H9 (cell line): ENCODE measurements at regions not wholly inside any gene's neighbourhood (a gene's known extent, or its start where the extent isn't known, plus 50 kb on each side); places are given as distances from the start of the nearest gene placed in this dataset.

Source experiments
- DNase-seq: peaks from one replicate; pipeline ENCODE4 v3.0.0-alpha.2; 2017
- H2AFZ ChIP-seq: one replicate; pipeline ENCODE4 v1.6.1; 2013; ENCODE audit warnings: mild to moderate bottlenecking, low read length, control low read depth, moderate library complexity
- H2AK5ac ChIP-seq: 2 replicates; pipeline ENCODE4 v1.6.1; 2013; ENCODE audit warnings: low read length, control low read depth, mixed read lengths; ENCODE audit not compliant: insufficient read length
- H2BK120ac ChIP-seq: one replicate; pipeline ENCODE4 v1.6.1; 2013; ENCODE audit warnings: low read depth, mild to moderate bottlenecking, low read length, control low read depth, inconsistent platforms; ENCODE audit not compliant: poor library complexity, severe bottlenecking
- H2BK12ac ChIP-seq: 2 replicates; pipeline ENCODE4 v1.6.1; 2013; ENCODE audit warnings: low read length, control low read depth, mixed read lengths, low read depth; ENCODE audit not compliant: insufficient read length
- H2BK15ac ChIP-seq: 2 replicates; pipeline ENCODE4 v1.6.1; 2013; ENCODE audit warnings: low read depth, low read length, control low read depth
- H2BK20ac ChIP-seq: one replicate; pipeline ENCODE4 v1.6.1; 2013; ENCODE audit warnings: low read depth, mild to moderate bottlenecking, low read length, control low read depth, inconsistent platforms; ENCODE audit not compliant: poor library complexity, severe bottlenecking
- H2BK5ac ChIP-seq: 2 replicates; pipeline ENCODE4 v1.6.1; 2013; ENCODE audit warnings: low read length, control low read depth, mixed read lengths; ENCODE audit not compliant: insufficient read length
- H3K14ac ChIP-seq: 2 replicates; pipeline ENCODE4 v1.6.1; 2013; ENCODE audit warnings: low read length, control low read depth; ENCODE audit not compliant: insufficient read depth
- H3K18ac ChIP-seq: 2 replicates; pipeline ENCODE4 v1.6.1; 2013; ENCODE audit warnings: low read depth, mild to moderate bottlenecking, mixed read lengths, low read length, control low read depth; ENCODE audit not compliant: insufficient read length
- H3K23ac ChIP-seq: 2 replicates; pipeline ENCODE4 v1.6.1; 2013; ENCODE audit warnings: low read length, control low read depth, mixed read lengths, low read depth; ENCODE audit not compliant: insufficient read length
- H3K23me2 ChIP-seq: 2 replicates; pipeline ENCODE4 v1.6.1; 2013; ENCODE audit warnings: low read depth, mild to moderate bottlenecking, mixed read lengths, low read length, control low read depth; ENCODE audit not compliant: insufficient read length, poor library complexity, severe bottlenecking
- H3K27ac ChIP-seq: 2 replicates; pipeline ENCODE4 v1.5.1; 2013; ENCODE audit warnings: low read length, control low read depth, mixed read lengths, low read depth; ENCODE audit not compliant: insufficient read length
- H3K27me3 ChIP-seq: 2 replicates; pipeline ENCODE4 v1.6.1; 2013; ENCODE audit warnings: low read length, control low read depth, inconsistent platforms; ENCODE audit not compliant: insufficient read depth
- H3K4ac ChIP-seq: 2 replicates; pipeline ENCODE4 v1.6.1; 2013; ENCODE audit warnings: low read depth, mild to moderate bottlenecking, control low read depth, inconsistent platforms, low read length, moderate library complexity
- H3K4me1 ChIP-seq: 2 replicates; pipeline ENCODE4 v1.6.1; 2013; ENCODE audit warnings: low read length, control low read depth, inconsistent platforms; ENCODE audit not compliant: insufficient read depth
- H3K4me2 ChIP-seq: 2 replicates; pipeline ENCODE4 v1.6.1; 2013; ENCODE audit warnings: low read length, control low read depth, mixed read lengths; ENCODE audit not compliant: insufficient read length, insufficient read depth
- H3K56ac ChIP-seq: 2 replicates; pipeline ENCODE4 v1.6.1; 2013; ENCODE audit warnings: low read depth, mild to moderate bottlenecking, mixed read lengths, low read length, control low read depth; ENCODE audit not compliant: insufficient read length
- H3K79me1 ChIP-seq: 2 replicates; pipeline ENCODE4 v1.6.1; 2013; ENCODE audit warnings: low read depth, mild to moderate bottlenecking, moderate library complexity, low read length, control low read depth, inconsistent platforms; ENCODE audit not compliant: insufficient read depth, poor library complexity, severe bottlenecking
- H3K79me2 ChIP-seq: 2 replicates; pipeline ENCODE4 v1.6.1; 2013; ENCODE audit warnings: low read length, control low read depth, inconsistent platforms; ENCODE audit not compliant: insufficient read depth
- H3K9ac ChIP-seq: 2 replicates; pipeline ENCODE4 v1.6.1; 2013; ENCODE audit warnings: low read length, control low read depth, mixed read lengths; ENCODE audit not compliant: insufficient read length; ENCODE audit errors: extremely low read depth
- H3K9me3 ChIP-seq: one replicate; pipeline ENCODE4 v1.6.1; 2013; ENCODE audit warnings: low read depth, low read length, inconsistent platforms; ENCODE audit not compliant: control insufficient read depth
- H3T11ph ChIP-seq: one replicate; pipeline ENCODE4 v1.6.1; 2013; ENCODE audit warnings: mild to moderate bottlenecking, low read length, control low read depth, inconsistent platforms
- H4K20me1 ChIP-seq: one replicate; pipeline ENCODE4 v1.6.1; 2013; ENCODE audit not compliant: control insufficient read depth, insufficient read length, insufficient read depth
- H4K5ac ChIP-seq: 2 replicates; pipeline ENCODE4 v1.6.1; 2013; ENCODE audit warnings: low read depth, mild to moderate bottlenecking, mixed read lengths, low read length, control low read depth; ENCODE audit not compliant: insufficient read length
- H4K8ac ChIP-seq: replicated peaks from 2 replicates; pipeline ENCODE4 v1.6.1; 2013; ENCODE audit warnings: low read length, control low read depth, mixed read lengths, low read depth; ENCODE audit not compliant: insufficient read length
- H4K91ac ChIP-seq: 2 replicates; pipeline ENCODE4 v1.6.1; 2013; ENCODE audit warnings: low read depth, mild to moderate bottlenecking, moderate library complexity, mixed read lengths, low read length, control low read depth; ENCODE audit not compliant: insufficient read length
- H3K27ac Mint-ChIP-seq, 3 experiments: 2 replicates in 2 of 3; 3 replicates in 1 of 3; pipeline ENCODE4 v1.8.0; 2020 to 2021; ENCODE audit warnings: mixed read lengths in 3 of 3, mild to moderate bottlenecking in 1 of 3, moderate library complexity in 1 of 3
- H3K27me3 Mint-ChIP-seq: 2 replicates; pipeline ENCODE4 v1.8.0; 2021; ENCODE audit warnings: low read depth, mild to moderate bottlenecking, moderate library complexity, mixed read lengths
- H3K36me3 Mint-ChIP-seq, 3 experiments: 2 replicates in 2 of 3; 3 replicates in 1 of 3; pipeline ENCODE4 v1.8.0; 2020 to 2021; ENCODE audit warnings: low read depth in 3 of 3, mixed read lengths in 3 of 3; ENCODE audit not compliant: insufficient read depth in 1 of 3
- H3K4me1 Mint-ChIP-seq, 2 experiments: 2 replicates each; pipeline ENCODE4 v1.8.0; 2020; ENCODE audit warnings: mixed read lengths in 2 of 2
- H3K4me3 Mint-ChIP-seq, 2 experiments: 2 replicates in 1 of 2; 3 replicates in 1 of 2; pipeline ENCODE4 v1.8.0; 2020 to 2021; ENCODE audit warnings: mild to moderate bottlenecking in 2 of 2, mixed read lengths in 2 of 2, moderate library complexity in 1 of 2
- H3K9me3 Mint-ChIP-seq, 2 experiments: 2 replicates in 1 of 2; 3 replicates in 1 of 2; pipeline ENCODE4 v1.8.0; 2020; ENCODE audit warnings: mild to moderate bottlenecking in 2 of 2, mixed read lengths in 2 of 2, moderate library complexity in 1 of 2
- CTCF ChIP-seq: fragments of 200-600 bp; sonication (generic); conservative IDR thresholded peaks from 3 replicates; pipeline ENCODE4 v1.8.0; 2021; ENCODE audit warnings: antibody characterized with exemption, mild to moderate bottlenecking
- WGBS: extraction: QIAGEN DNeasy Blood & Tissue Kit; methylation state at CpG from one replicate; pipeline ENCODE4 v1.1.7; 2013; ENCODE audit warnings: missing lambda C conversion rate, low lambda C conversion rate, mixed read lengths; ENCODE audit not compliant: insufficient read length; ENCODE audit errors: extremely low coverage; 5-methylcytosine and 5-hydroxymethylcytosine counted together

DNA sequence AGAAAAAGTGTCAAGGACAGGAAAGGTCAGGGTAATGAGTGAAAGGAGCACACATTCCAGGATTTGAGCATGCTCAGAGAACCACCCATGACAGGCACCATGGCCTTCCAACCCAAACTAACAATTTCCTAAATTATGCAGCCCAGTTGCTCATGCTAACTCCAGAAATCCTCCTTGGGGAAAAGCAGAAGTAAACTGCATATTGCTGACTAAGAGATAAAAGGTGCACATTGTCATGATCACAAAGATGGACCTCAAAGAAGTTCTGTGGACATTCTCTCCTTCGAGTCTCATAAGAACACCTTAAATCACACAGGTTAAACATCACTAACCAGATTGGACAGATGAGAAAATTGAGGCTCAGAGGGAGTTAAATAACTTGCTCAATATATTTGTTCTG, 97.6 kb upstream of the SLC25A36 start:
- Histone ChIP-seq H2BK15ac (no peak overlapping the region), H3K4me1 (no peaks in the 10 kb centered on the region; the same call in 1 of the 2 replicates), H3K14ac (no peak overlapping the region), H2AFZ (no peak overlapping the region), H3K4ac (no peak overlapping the region), H4K5ac (no peak overlapping the region), H3K56ac (no peak overlapping the region), H3T11ph (no peak overlapping the region), H2BK12ac (no peak overlapping the region), H3K79me1 (no peaks in the 10 kb centered on the region), H3K9ac (no peak overlapping the region), H2BK5ac (no peak overlapping the region), H4K91ac (no peak overlapping the region), H3K23ac (no peak overlapping the region), H3K79me2 (no peaks in the 10 kb centered on the region), H2AK5ac (no peak overlapping the region), H2BK20ac (no peak overlapping the region), H3K27ac (no peak overlapping the region), H3K18ac (no peak overlapping the region), H3K23me2 (no peaks in the 10 kb centered on the region), H4K20me1 (no peaks in the 10 kb centered on the region), H2BK120ac (no peak overlapping the region), H3K27me3 (no peaks in the 10 kb centered on the region), H4K8ac (no peak overlapping the region), H3K4me2 (no peak overlapping the region), H3K9me3 (no peaks in the 10 kb centered on the region)
- no CpG with 5 or more reads among the region's 1 CpG for WGBS
- Mint-ChIP-seq H3K4me3 (no peak overlapping the region), H3K27ac (no peak overlapping the region), H3K36me3 (no peaks in the 10 kb centered on the region), H3K4me1 (peaks cover 0 to 3% of the 10 kb centered on the region in 2 experiments; a peak in 2 of 4 replicates), H3K9me3 (no peaks in the 10 kb centered on the region), H3K27me3 (no peaks in the 10 kb centered on the region; the same call in 1 of the 2 replicates)
- DNase-seq, result no peak
- no peak for TF ChIP-seq CTCF
